WTC11 (cell line): ENCODE measurements at regions not wholly inside any gene's neighbourhood (a gene's known extent, or its start where the extent isn't known, plus 50 kb on each side); places are given as distances from the start of the nearest gene placed in this dataset.

Experiments
- ATAC-seq: fragments of 200-7000 bp; cut with Tn5 transposase; 2 replicates; pipeline ENCODE4 v1.10.0; 2021; ENCODE audit warnings: mild to moderate bottlenecking, moderate library complexity
- CTCF ChIA-PET: fragments of 300-600 bp; sonication (Branson Sonifier 250); formaldehyde crosslinking; loops from one replicate; lab custom pipeline; 2021; ENCODE audit warnings: antibody characterized with exemption; lab: Charles Lee
- POLR2A ChIA-PET: fragments of 350-600 bp; sonication (Branson Sonifier 250); formaldehyde crosslinking; loops from one replicate; lab custom pipeline; 2021; ENCODE audit warnings: antibody characterized with exemption; lab: Charles Lee
- DNase-seq: peaks from one replicate; pipeline ENCODE4 v3.0.0; 2021; ENCODE audit warnings: low spot score
- H3K27ac Mint-ChIP-seq: 2 replicates; pipeline ENCODE4 v1.8.0; 2021; ENCODE audit warnings: mixed read lengths
- H3K27me3 Mint-ChIP-seq: 2 replicates; pipeline ENCODE4 v1.8.0; 2021; ENCODE audit warnings: low read depth, mild to moderate bottlenecking, moderate library complexity, mixed read lengths
- H3K36me3 Mint-ChIP-seq: 2 replicates; pipeline ENCODE4 v1.8.0; 2021; ENCODE audit warnings: mixed read lengths
- H3K4me1 Mint-ChIP-seq: 2 replicates; pipeline ENCODE4 v1.8.0; 2022; ENCODE audit warnings: mixed read lengths
- H3K4me3 Mint-ChIP-seq: 2 replicates; pipeline ENCODE4 v1.8.0; 2021; ENCODE audit warnings: mild to moderate bottlenecking, moderate library complexity, mixed read lengths
- H3K9me3 Mint-ChIP-seq: 2 replicates; pipeline ENCODE4 v1.8.0; 2021; ENCODE audit warnings: mixed read lengths
- E2F4 ChIP-seq: sonication (generic); formaldehyde crosslinking; IDR thresholded peaks from 2 replicates; pipeline ENCODE4 v1.8.1; 2022; ENCODE audit warnings: low read depth, mild to moderate bottlenecking, moderate library complexity, missing genetic modification reagents, borderline replicate concordance
- FOXP1 ChIP-seq: sonication (generic); formaldehyde crosslinking; IDR thresholded peaks from 2 replicates; pipeline ENCODE4 v1.8.0; 2022; ENCODE audit warnings: missing genetic modification reagents, mild to moderate bottlenecking, moderate library complexity, borderline replicate concordance
- GTF2I ChIP-seq: fragments of 250-450 bp; sonication (Bioruptor Pico); conservative IDR thresholded peaks from 2 replicates; pipeline ENCODE4 v1.4.0; 2021; ENCODE audit warnings: mild to moderate bottlenecking
- IRF1 ChIP-seq: sonication (generic); formaldehyde crosslinking; IDR thresholded peaks from 2 replicates; pipeline ENCODE4 v1.8.0; 2023; ENCODE audit warnings: missing genetic modification reagents
- MAX ChIP-seq: sonication (generic); formaldehyde crosslinking; IDR thresholded peaks from 2 replicates; pipeline ENCODE4 v1.8.0; 2022; ENCODE audit warnings: mild to moderate bottlenecking, missing genetic modification reagents
- MXD4 ChIP-seq: fragments of 250-450 bp; sonication (Bioruptor Pico); IDR thresholded peaks from 2 replicates; pipeline ENCODE4 v1.8.0; 2021; ENCODE audit warnings: mild to moderate bottlenecking, moderate library complexity, borderline replicate concordance
- NR1H2 ChIP-seq: sonication (generic); formaldehyde crosslinking; IDR thresholded peaks from 2 replicates; pipeline ENCODE4 v1.9.0; 2021; ENCODE audit warnings: mild to moderate bottlenecking, moderate library complexity, missing genetic modification reagents
- NR2C2 ChIP-seq: sonication (generic); formaldehyde crosslinking; IDR thresholded peaks from 2 replicates; pipeline ENCODE4 v1.8.0; 2022; ENCODE audit warnings: mild to moderate bottlenecking, missing genetic modification reagents
- PRRX2 ChIP-seq: fragments of 250-450 bp; sonication (Bioruptor Pico); IDR thresholded peaks from 2 replicates; pipeline ENCODE4 v1.8.0; 2021; ENCODE audit warnings: mild to moderate bottlenecking
- SOX15 ChIP-seq: fragments of 250-450 bp; sonication (Bioruptor Pico); IDR thresholded peaks from 2 replicates; pipeline ENCODE4 v1.9.0; 2021; ENCODE audit warnings: mild to moderate bottlenecking
- TCF7 ChIP-seq: sonication (generic); formaldehyde crosslinking; IDR thresholded peaks from 2 replicates; pipeline ENCODE4 v1.8.0; 2022; ENCODE audit warnings: mild to moderate bottlenecking, low read depth, missing genetic modification reagents, moderate library complexity
- TP53 ChIP-seq: sonication (generic); formaldehyde crosslinking; IDR thresholded peaks from 2 replicates; pipeline ENCODE4 v1.8.1; 2023; ENCODE audit warnings: mild to moderate bottlenecking, missing genetic modification reagents
- USF1 ChIP-seq: sonication (generic); formaldehyde crosslinking; IDR thresholded peaks from 2 replicates; pipeline ENCODE4 v1.8.0; 2022; ENCODE audit warnings: mild to moderate bottlenecking, missing genetic modification reagents
- ZBTB21 ChIP-seq: sonication (generic); formaldehyde crosslinking; IDR thresholded peaks from 2 replicates; pipeline ENCODE4 v1.8.1; 2023; ENCODE audit warnings: mild to moderate bottlenecking, missing genetic modification reagents, borderline replicate concordance
- ZBTB43 ChIP-seq: sonication (generic); formaldehyde crosslinking; IDR thresholded peaks from 2 replicates; pipeline ENCODE4 v1.8.1; 2023; ENCODE audit warnings: mild to moderate bottlenecking, missing genetic modification reagents
- ZNF138 ChIP-seq: sonication (generic); formaldehyde crosslinking; conservative IDR thresholded peaks from 2 replicates; pipeline ENCODE4 v1.8.1; 2022; ENCODE audit warnings: mild to moderate bottlenecking, moderate library complexity, missing genetic modification reagents
- ZNF219 ChIP-seq: sonication (generic); formaldehyde crosslinking; IDR thresholded peaks from 2 replicates; pipeline ENCODE4 v1.8.0; 2023; ENCODE audit warnings: missing genetic modification reagents, mild to moderate bottlenecking, borderline replicate concordance
- ZNF396 ChIP-seq: fragments of 250-450 bp; sonication (Bioruptor Pico); IDR thresholded peaks from 2 replicates; pipeline ENCODE4 v1.8.0; 2021; ENCODE audit warnings: mild to moderate bottlenecking, moderate library complexity, borderline replicate concordance
- ZNF416 ChIP-seq: fragments of 250-450 bp; sonication (Bioruptor Pico); IDR thresholded peaks from 2 replicates; pipeline ENCODE4 v1.9.0; 2021; ENCODE audit warnings: mild to moderate bottlenecking, inconsistent platforms
- ZNF423 ChIP-seq: fragments of 250-450 bp; sonication (Bioruptor Pico); IDR thresholded peaks from 2 replicates; pipeline ENCODE4 v2.1.2; 2022; ENCODE audit warnings: mild to moderate bottlenecking, moderate library complexity
- TF ChIP-seq, protein P1 (sequence below): sonication (generic); formaldehyde crosslinking; IDR thresholded peaks from 2 replicates; pipeline ENCODE4 v1.8.1; 2023; ENCODE audit warnings: mild to moderate bottlenecking, moderate library complexity, missing genetic modification reagents
- TF ChIP-seq, protein P2 (sequence below): sonication (generic); formaldehyde crosslinking; IDR thresholded peaks from 2 replicates; pipeline ENCODE4 v1.8.1; 2022; ENCODE audit warnings: mild to moderate bottlenecking, missing genetic modification reagents, moderate library complexity, borderline replicate concordance
- TF ChIP-seq, protein P3 (sequence below): sonication (generic); formaldehyde crosslinking; IDR thresholded peaks from 2 replicates; pipeline ENCODE4 v1.8.0; 2022; ENCODE audit warnings: missing genetic modification reagents

GRCh38 chr12:73187765-73188164, 915.6 kb downstream of the TRHDE start:
- H3K9me3 Mint-ChIP-seq: peaks cover 37% of the 10 kb centered on the region
- H3K27me3 Mint-ChIP-seq: no peaks in the 10 kb centered on the region
- peaks cover 33% of the 10 kb centered on the region for H3K36me3 Mint-ChIP-seq
- ATAC-seq (no peak), DNase-seq (no peak)
- TF ChIP-seq NR1H2 (CRISPR knock-in tag) (no peak), MXD4 (CRISPR knock-in tag) (no peak), PRRX2 (no peak), TCF7 (CRISPR knock-in tag) (no peak), FOXP1 (CRISPR knock-in tag) (no peak), MAX (CRISPR knock-in tag) (no peak), GTF2I (CRISPR knock-in tag) (no peak), E2F4 (no peak), ZBTB43 (no peak), ZBTB21 (CRISPR knock-in tag) (no peak), ZNF416 (CRISPR knock-in tag) (no peak)
- TF ChIP-seq, protein P1, sequence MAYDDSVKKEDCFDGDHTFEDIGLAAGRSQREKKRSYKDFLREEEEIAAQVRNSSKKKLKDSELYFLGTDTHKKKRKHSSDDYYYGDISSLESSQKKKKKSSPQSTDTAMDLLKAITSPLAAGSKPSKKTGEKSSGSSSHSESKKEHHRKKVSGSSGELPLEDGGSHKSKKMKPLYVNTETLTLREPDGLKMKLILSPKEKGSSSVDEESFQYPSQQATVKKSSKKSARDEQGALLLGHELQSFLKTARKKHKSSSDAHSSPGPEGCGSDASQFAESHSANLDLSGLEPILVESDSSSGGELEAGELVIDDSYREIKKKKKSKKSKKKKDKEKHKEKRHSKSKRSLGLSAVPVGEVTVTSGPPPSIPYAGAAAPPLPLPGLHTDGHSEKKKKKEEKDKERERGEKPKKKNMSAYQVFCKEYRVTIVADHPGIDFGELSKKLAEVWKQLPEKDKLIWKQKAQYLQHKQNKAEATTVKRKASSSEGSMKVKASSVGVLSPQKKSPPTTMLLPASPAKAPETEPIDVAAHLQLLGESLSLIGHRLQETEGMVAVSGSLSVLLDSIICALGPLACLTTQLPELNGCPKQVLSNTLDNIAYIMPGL (CRISPR knock-in tag): no peak
- TF ChIP-seq, protein P2, sequence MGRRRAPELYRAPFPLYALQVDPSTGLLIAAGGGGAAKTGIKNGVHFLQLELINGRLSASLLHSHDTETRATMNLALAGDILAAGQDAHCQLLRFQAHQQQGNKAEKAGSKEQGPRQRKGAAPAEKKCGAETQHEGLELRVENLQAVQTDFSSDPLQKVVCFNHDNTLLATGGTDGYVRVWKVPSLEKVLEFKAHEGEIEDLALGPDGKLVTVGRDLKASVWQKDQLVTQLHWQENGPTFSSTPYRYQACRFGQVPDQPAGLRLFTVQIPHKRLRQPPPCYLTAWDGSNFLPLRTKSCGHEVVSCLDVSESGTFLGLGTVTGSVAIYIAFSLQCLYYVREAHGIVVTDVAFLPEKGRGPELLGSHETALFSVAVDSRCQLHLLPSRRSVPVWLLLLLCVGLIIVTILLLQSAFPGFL (CRISPR knock-in tag): no peak
- no peak overlapping the region for H3K27ac Mint-ChIP-seq
- H3K4me1 Mint-ChIP-seq: 0 out of 2 replicates have a peak, but pooled peaks cover 2% of the 10 kb centered on the region
- no peak overlapping the region for H3K4me3 Mint-ChIP-seq
- ChIA-PET CTCF (no interaction called here), POLR2A (no interaction called here)

- ChIA-PET CTCF (no interaction called here), POLR2A (no interaction called here)
- no peak for ATAC-seq
- Mint-ChIP-seq H3K27ac (no peak overlapping the region), H3K36me3 (no peaks in the 10 kb centered on the region), H3K4me3 (no peak overlapping the region), H3K4me1 (peaks cover 3% of the 10 kb centered on the region), H3K9me3 (peaks cover 8% of the 10 kb centered on the region), H3K27me3 (no peaks in the 10 kb centered on the region)
- DNase-seq: no peak
- TF ChIP-seq TP53 (CRISPR knock-in tag) (no peak), ZNF423 (CRISPR knock-in tag) (no peak), IRF1 (CRISPR knock-in tag) (no peak), ZBTB43 (no peak), ZNF219 (CRISPR knock-in tag) (no peak), ZNF396 (CRISPR knock-in tag) (no peak), SOX15 (CRISPR knock-in tag) (no peak), MXD4 (CRISPR knock-in tag) (no peak), USF1 (no peak), NR2C2 (no peak), FOXP1 (CRISPR knock-in tag) (no peak), NR1H2 (CRISPR knock-in tag) (no peak), ZNF138 (no peak)
- TF ChIP-seq, protein P3, sequence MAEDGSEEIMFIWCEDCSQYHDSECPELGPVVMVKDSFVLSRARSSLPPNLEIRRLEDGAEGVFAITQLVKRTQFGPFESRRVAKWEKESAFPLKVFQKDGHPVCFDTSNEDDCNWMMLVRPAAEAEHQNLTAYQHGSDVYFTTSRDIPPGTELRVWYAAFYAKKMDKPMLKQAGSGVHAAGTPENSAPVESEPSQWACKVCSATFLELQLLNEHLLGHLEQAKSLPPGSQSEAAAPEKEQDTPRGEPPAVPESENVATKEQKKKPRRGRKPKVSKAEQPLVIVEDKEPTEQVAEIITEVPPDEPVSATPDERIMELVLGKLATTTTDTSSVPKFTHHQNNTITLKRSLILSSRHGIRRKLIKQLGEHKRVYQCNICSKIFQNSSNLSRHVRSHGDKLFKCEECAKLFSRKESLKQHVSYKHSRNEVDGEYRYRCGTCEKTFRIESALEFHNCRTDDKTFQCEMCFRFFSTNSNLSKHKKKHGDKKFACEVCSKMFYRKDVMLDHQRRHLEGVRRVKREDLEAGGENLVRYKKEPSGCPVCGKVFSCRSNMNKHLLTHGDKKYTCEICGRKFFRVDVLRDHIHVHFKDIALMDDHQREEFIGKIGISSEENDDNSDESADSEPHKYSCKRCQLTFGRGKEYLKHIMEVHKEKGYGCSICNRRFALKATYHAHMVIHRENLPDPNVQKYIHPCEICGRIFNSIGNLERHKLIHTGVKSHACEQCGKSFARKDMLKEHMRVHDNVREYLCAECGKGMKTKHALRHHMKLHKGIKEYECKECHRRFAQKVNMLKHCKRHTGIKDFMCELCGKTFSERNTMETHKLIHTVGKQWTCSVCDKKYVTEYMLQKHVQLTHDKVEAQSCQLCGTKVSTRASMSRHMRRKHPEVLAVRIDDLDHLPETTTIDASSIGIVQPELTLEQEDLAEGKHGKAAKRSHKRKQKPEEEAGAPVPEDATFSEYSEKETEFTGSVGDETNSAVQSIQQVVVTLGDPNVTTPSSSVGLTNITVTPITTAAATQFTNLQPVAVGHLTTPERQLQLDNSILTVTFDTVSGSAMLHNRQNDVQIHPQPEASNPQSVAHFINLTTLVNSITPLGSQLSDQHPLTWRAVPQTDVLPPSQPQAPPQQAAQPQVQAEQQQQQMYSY (CRISPR knock-in tag): no peak
Measured at GRCh38 chr12:73210548-73211204, 938.5 kb downstream of the TRHDE start.
